GM19438 (cell line): ENCODE measurements at regions not wholly inside any gene's neighbourhood (a gene's known extent, or its start where the extent isn't known, plus 50 kb on each side); places are given as distances from the start of the nearest gene placed in this dataset.

Source experiments
- ATAC-seq: cut with Tn5 transposase; IDR thresholded peaks from one replicate; pipeline ENCODE4 v1.9.1; 2021; ENCODE audit warnings: low read depth; ENCODE audit not compliant: unreplicated experiment

DNA sequence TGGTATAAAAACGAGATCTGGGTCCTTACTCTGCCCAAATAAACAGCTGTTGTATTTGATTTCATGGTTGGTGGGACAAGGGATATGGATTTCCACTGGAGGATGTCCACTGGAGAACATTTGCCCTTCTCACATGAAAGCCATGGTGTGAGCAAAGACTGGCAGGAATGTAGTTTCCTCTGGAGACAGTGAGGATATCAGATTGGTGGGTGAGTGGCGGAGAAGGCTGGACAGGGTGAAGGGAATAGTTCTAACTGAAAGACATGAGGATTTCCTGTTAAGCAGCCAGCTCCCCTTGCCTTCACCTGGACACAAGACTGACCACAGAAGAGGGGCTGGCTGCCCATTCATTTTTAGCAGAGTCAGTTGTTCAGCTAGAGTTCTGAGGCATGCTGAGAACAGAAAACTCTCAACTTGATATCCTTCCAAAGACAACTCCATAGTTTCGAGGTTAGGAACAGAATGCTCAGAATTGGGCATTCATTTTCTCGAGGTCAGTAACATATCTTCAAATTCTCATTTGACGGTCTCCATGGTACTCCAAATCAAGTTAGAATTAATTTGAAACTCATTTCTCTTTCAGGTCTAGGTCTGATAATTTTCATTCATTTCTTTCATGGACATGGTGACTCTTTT lies 365.7 kb downstream of the LRIG3 start:
- ATAC-seq = no peak

DNA sequence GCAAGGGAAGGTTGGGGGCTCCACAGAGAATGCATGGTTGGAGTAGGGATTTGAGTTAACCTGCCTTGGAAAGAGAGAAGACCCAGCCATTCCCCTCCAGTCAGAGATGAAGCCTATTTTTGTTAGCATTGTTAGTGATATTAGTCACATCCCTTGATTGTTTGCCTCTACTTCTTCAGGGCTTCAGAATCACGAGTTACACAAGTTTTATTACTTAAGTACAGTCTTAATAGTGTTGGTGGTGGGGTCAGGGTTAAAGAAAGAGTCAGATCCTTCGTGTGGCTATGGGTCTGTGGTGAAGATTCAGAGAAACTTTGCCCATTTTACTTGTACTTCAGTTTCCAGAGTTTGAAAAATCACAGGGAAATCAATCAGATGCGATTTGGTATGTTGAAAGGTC lies 363.1 kb downstream of the LRIG3 start:
- ATAC-seq = no peak

- ATAC-seq = no peak
Observed at GRCh38 chr12:58557661-58558060, 362.6 kb downstream of the LRIG3 start.

- no peak for ATAC-seq
Observed at GRCh38 chr12:58563621-58564020, 356.7 kb downstream of the LRIG3 start.

DNA sequence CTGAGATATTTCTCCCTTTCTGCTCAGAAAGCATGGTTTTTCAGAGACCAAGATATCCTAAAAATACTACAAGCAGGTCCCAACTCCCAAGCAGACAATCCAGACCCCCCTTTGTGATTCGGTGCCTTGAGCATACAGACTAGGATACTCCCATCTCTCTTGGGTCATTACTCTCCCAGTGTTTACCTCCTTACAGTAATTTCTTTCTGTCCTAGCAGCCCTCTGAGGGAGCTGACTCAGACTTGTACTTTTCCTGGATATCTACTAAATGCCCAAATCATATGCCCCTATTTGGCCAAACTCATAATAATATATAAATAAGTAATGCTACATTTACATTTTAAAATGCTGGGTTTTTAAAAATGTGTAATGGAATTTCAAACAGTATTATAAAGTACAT lies 355.6 kb downstream of the LRIG3 start:
- no peak for ATAC-seq

- no peak for ATAC-seq
Observed at GRCh38 chr12:58566599-58566998, 353.7 kb downstream of the LRIG3 start.

DNA sequence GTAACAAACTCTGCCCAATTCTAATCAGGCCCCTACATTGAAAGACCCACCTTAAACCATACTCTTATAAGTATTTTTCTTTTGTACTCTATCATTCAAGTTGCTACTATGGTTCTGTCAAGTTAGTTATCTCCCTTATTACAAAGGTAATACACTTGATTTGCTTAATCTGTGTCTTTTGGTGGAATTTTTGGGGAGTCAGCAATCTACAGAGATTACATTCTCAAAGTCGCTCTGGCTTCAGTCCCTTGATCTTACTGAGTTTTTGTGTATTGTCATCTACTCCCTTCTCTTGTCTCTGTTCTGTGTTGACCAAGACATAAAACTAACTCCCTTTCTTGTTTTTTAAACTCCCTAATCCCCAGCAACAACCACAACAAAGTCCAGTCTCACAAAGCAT lies 353.1 kb downstream of the LRIG3 start:
- ATAC-seq = no peak

DNA sequence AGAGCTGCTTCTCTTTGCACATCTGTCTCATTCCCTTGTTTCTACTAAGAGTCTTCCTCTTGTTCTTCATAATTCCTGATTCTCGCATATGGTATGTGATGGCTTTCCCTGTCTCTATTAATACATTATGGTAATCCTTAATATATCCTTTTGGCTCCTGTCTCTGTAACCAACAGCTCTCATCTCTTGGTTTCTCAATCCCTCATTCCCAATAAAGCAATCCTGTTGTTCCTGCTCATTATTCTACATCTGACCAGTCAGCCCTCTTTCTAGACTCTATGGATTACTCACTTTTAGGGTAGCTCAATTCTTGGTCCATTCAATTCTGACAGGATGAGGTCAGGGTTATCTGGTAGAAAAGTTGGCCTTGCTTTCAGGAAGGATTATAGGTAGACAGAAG lies 349.9 kb downstream of the LRIG3 start:
- no peak for ATAC-seq

GRCh38 chr12:58575256-58575655 lies 345.0 kb downstream of the LRIG3 start:
- ATAC-seq = no peak

DNA sequence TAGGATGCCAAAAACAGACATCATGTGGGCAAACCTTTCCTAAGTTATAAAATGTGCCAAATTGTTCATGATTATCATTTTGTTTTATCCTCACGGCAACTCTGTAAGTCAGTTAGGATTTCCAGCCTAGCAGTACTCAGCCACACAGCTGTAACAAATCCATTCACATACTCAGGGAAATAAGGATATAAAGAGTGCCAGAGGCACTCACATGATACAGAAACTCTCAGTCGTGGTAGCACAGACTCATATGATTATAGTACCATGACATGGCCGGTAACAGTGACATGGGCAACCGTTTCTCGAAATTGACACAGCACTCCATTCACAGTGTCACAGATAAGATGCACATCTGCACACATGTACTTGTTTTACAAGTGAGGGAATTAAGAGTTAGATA lies 344.2 kb downstream of the LRIG3 start:
- no peak for ATAC-seq

DNA sequence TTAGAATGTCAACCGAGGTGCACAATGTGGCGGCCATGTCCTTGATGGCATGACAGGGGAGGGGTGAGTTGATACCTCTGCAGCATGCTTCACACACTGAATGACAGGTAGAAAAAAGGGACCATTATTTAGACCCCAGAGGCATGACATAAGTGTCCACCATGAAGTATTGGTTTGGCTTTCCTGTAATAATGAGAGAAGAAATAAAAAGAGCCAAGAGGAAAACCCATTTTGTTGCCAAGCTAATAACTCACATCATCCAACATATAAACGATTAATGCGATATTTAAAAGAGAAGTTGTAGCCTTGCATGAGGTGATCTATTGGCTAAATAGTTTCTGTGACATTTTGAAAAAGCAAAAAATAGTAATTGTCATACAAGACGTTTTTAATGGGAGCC lies 343.4 kb downstream of the LRIG3 start:
- ATAC-seq = no peak

DNA sequence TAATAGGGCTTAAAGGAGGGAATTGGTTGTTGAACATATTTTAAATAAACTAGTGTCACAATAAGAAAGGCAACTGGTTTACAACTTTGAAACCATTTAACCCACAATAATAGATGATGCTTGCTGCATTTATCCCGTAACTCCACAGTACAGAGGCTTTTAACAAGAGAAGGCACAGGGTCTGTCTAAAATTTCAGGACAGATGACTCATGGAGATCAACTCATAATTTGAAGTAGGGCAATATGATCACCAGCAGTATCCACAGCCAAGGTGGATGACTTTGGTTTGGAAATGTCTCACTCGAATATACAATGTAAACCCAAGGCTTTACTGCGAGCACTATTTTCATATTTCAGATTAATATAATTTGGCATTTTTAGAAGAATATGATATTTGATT lies 340.2 kb downstream of the LRIG3 start:
- no peak for ATAC-seq

DNA sequence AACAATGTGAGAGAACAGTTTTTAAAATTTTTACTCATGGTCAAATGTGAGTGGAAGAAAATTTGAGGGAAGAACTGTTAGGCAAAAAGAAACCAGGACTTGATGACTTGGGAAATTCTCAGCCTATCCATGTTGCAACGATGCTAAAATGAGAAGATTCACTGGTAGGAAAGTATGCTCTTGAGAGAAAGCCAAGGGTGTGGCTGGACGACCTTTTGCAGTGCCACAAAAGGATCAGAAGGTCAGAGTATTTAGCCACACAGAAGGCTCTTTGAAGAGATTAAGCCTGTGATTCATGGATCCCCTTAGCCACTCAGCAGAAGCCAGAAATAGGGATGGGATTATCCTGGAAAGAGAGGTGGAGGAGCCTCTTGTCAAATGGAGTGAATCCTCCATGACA lies 336.8 kb downstream of the LRIG3 start:
- ATAC-seq = no peak

- ATAC-seq = no peak
Observed at GRCh38 chr12:58583940-58584339, 336.4 kb downstream of the LRIG3 start.

GRCh38 chr12:58584880-58585279 lies 335.4 kb downstream of the LRIG3 start:
- ATAC-seq = no peak

DNA sequence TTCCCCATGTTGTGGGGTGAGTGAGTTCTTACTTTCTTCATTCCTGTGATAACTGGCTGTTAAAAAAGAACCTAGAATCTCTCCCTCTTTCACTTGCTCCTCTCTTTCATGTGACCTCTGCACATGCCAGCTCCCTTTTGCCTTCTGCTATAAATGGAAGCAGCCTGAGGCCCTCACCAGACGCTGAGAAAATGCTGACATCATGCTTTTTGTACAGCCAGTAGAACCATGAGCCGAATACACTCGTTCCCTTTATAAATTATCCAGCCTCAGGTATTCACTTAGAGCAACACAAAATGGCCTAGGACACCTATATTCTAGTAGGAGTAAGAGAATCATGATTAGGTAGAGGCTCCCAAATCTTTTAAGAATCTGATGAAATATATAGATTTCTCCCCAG lies 333.5 kb downstream of the LRIG3 start:
- ATAC-seq = no peak

GRCh38 chr12:58588770-58589169 lies 331.5 kb downstream of the LRIG3 start:
- ATAC-seq = no peak

- ATAC-seq = no peak
Observed at GRCh38 chr12:58592475-58593207, 327.7 kb downstream of the LRIG3 start.

- ATAC-seq = no peak
Observed at GRCh38 chr12:58593557-58594304, 326.6 kb downstream of the LRIG3 start.

- no peak for ATAC-seq
Observed at GRCh38 chr12:58596381-58596780, 323.9 kb downstream of the LRIG3 start.

GRCh38 chr12:58601529-58601928 lies 318.8 kb downstream of the LRIG3 start:
- ATAC-seq = no peak

- no peak for ATAC-seq
Observed at GRCh38 chr12:58602179-58602578, 318.1 kb downstream of the LRIG3 start.
